Urinary bladder (tissue), 3 donors: ENCODE measurements at regions not wholly inside any gene's neighbourhood (a gene's known extent, or its start where the extent isn't known, plus 50 kb on each side); places are given as distances from the start of the nearest gene placed in this dataset.

Source experiments
- DNase-seq: peaks from one replicate; pipeline ENCODE4 v3.0.0-alpha.2; 2015; ENCODE audit errors: extremely low spot score
- H3K27ac ChIP-seq: one replicate; pipeline ENCODE4 v1.5.1; 2013; ENCODE audit warnings: low read depth, mild to moderate bottlenecking, moderate library complexity
- H3K36me3 ChIP-seq: one replicate; pipeline ENCODE4 v1.6.1; 2013; ENCODE audit warnings: mild to moderate bottlenecking, moderate library complexity; ENCODE audit not compliant: insufficient read depth
- H3K4me1 ChIP-seq: one replicate; pipeline ENCODE4 v1.6.1; 2013; ENCODE audit warnings: mild to moderate bottlenecking, moderate library complexity; ENCODE audit not compliant: insufficient read depth
- H3K4me3 ChIP-seq: one replicate; pipeline ENCODE4 v1.5.1; 2013; ENCODE audit warnings: low read depth, low read length
- WGBS: extraction: QIAGEN DNeasy Blood & Tissue Kit; methylation state at CpG from one replicate; pipeline ENCODE4 v1.1.7; 2013; 5-methylcytosine and 5-hydroxymethylcytosine counted together
- donor health status: healthy with polysubstance abuse.
- donor health status: healthy.

GRCh38 chr11:92138296-92138695 lies 86.3 kb upstream of the FAT3 start:
- H3K4me1 ChIP-seq: no peaks in the 10 kb centered on the region
- no peak for DNase-seq
- no peak overlapping the region for H3K27ac ChIP-seq
- H3K4me3 ChIP-seq: no peak overlapping the region
- no peaks in the 10 kb centered on the region for H3K36me3 ChIP-seq

DNA sequence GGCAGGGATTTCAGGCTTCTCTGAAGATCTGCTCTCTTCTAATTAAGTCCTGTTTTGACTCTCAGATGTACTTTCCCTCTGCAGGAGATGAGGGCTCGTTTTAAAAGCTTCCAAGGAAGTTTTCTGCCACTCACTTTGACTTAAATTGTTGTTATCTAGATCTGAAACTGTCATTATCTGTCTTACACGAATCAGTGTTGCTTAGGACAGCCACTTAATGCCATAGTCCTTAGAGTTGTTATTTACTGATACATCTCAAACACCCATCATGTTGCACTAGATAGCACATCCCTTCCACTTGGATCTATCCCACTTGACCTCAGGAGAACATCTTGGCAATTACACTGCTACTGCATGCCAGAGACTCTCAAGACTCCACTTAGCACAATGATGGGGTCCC lies 86.9 kb upstream of the FAT3 start:
- Histone ChIP-seq H3K27ac (no peak overlapping the region), H3K36me3 (no peaks in the 10 kb centered on the region), H3K4me1 (no peaks in the 10 kb centered on the region), H3K4me3 (no peak overlapping the region)
- DNase-seq: no peak
- 46% methylated on average over 2 of the region's 2 CpGs for WGBS

GRCh38 chr11:92136797-92137196 lies 87.8 kb upstream of the FAT3 start:
- WGBS: 71% methylated on average over 2 of the region's 2 CpGs
- H3K4me1 ChIP-seq: no peaks in the 10 kb centered on the region

GRCh38 chr11:92131289-92131865 lies 93.2 kb upstream of the FAT3 start:
- 88% methylated on average over 4 of the region's 4 CpGs for WGBS

More at GRCh38 chr11:92136797-92137196, 87.8 kb upstream of the FAT3 start:
- H3K27ac ChIP-seq: no peak overlapping the region
- DNase-seq: no peak
- H3K4me3 ChIP-seq: no peak overlapping the region
- H3K36me3 ChIP-seq: no peaks in the 10 kb centered on the region

GRCh38 chr11:92130421-92130831 lies 94.2 kb upstream of the FAT3 start:
- WGBS: 28% methylated on average over 2 of the region's 2 CpGs
- DNase-seq: no peak
- no peaks in the 10 kb centered on the region for H3K4me1 ChIP-seq
- no peak overlapping the region for H3K4me3 ChIP-seq
- no peak overlapping the region for H3K27ac ChIP-seq
- no peaks in the 10 kb centered on the region for H3K36me3 ChIP-seq

More at GRCh38 chr11:92131289-92131865, 93.2 kb upstream of the FAT3 start:
- no peaks in the 10 kb centered on the region for H3K4me1 ChIP-seq
- no peak overlapping the region for H3K4me3 ChIP-seq
- no peaks in the 10 kb centered on the region for H3K36me3 ChIP-seq
- DNase-seq: no peak
- no peak overlapping the region for H3K27ac ChIP-seq

DNA sequence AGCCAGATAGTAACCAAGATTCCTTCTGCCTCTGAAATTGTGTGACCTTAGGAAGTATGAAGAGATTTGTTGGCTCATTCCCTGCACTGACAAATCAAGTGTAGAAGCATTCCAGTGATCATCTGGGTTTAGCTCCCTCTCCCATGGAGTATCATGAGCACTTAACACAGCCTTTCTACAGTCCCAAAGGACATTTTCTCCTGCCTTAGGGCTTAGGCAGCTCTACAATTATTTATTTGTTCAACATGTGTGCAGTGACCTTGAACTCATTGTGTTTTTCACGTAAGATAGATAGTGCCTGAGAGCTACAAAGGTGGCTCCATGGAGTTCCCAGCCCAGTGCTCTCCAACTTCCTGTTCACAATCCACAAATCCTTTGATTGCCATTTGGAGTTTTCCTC lies 94.8 kb upstream of the FAT3 start:
- no peaks in the 10 kb centered on the region for H3K36me3 ChIP-seq
- 57% methylated on average over 1 of the region's 1 CpG for WGBS
- no peak overlapping the region for H3K4me3 ChIP-seq
- H3K4me1 ChIP-seq: no peaks in the 10 kb centered on the region
- no peak overlapping the region for H3K27ac ChIP-seq
- DNase-seq: no peak

- no peak for DNase-seq
- WGBS: 39% methylated on average over 2 of the region's 2 CpGs
Measured at GRCh38 chr11:92128026-92128425, 96.6 kb upstream of the FAT3 start.

DNA sequence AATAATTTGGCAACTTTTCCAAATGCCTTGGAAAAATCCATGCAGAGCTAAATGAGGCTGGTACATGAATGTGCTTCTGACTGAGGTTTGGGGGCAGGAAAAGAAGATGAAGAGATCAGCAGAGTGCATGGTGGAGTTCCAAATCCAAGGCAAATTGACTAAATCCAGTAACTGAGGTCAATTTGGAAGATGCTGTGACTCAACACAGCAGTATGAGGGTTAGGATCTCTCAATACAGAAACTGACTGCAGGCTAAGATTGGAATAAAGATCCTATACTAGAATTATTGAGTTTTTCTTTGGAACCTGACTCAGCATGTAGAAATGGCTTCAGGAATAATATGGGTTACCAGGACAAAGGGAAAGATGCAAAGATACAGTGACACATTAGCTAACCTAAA lies 99.3 kb upstream of the FAT3 start:
- H3K27ac ChIP-seq: no peak overlapping the region

More at GRCh38 chr11:92128026-92128425, 96.6 kb upstream of the FAT3 start:
- H3K4me3 ChIP-seq: no peak overlapping the region
- no peaks in the 10 kb centered on the region for H3K36me3 ChIP-seq
- no peaks in the 10 kb centered on the region for H3K4me1 ChIP-seq
- no peak overlapping the region for H3K27ac ChIP-seq

GRCh38 chr11:92123540-92123939 lies 101.1 kb upstream of the FAT3 start:
- DNase-seq: no peak
- H3K36me3 ChIP-seq: no peaks in the 10 kb centered on the region
- no peak overlapping the region for H3K27ac ChIP-seq
- H3K4me1 ChIP-seq: no peaks in the 10 kb centered on the region
- H3K4me3 ChIP-seq: no peak overlapping the region
- 59% methylated on average over 1 of the region's 1 CpG for WGBS

More for the DNA sequence above, 99.3 kb upstream of the FAT3 start:
- Histone ChIP-seq H3K36me3 (no peaks in the 10 kb centered on the region), H3K4me3 (no peak overlapping the region), H3K4me1 (no peaks in the 10 kb centered on the region)
- DNase-seq: no peak

- no peak overlapping the region for H3K27ac ChIP-seq
- DNase-seq: no peak
- H3K4me1 ChIP-seq: no peaks in the 10 kb centered on the region
- H3K36me3 ChIP-seq: no peaks in the 10 kb centered on the region
- WGBS: 63% methylated on average over 1 of the region's 1 CpG
- no peak overlapping the region for H3K4me3 ChIP-seq
Measured at GRCh38 chr11:92122561-92122960, 102.1 kb upstream of the FAT3 start.

DNA sequence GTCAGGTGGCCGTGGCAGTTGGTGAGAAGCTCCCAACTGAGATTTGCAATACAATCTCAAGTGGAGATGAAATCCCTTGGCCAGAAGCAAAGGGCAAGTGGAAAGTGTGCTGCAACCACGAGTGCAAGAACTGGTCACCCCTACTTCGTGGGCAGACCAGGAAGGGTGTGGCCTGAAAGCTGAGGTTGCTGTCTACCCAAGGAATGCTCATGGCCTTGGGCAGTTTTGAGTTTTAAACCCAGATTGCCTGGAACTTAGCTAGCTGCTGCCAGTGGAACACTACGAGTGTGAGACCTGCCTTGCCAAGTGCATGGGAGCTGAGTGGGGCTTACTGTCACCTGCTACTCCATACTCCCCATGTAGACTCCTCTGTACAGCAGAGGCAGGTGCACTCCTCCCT lies 113.3 kb upstream of the FAT3 start:
- Histone ChIP-seq H3K4me3 (no peak overlapping the region), H3K4me1 (no peaks in the 10 kb centered on the region), H3K36me3 (no peaks in the 10 kb centered on the region), H3K27ac (no peak overlapping the region)
- 82% methylated on average over 4 of the region's 4 CpGs for WGBS
- no peak for DNase-seq

DNA sequence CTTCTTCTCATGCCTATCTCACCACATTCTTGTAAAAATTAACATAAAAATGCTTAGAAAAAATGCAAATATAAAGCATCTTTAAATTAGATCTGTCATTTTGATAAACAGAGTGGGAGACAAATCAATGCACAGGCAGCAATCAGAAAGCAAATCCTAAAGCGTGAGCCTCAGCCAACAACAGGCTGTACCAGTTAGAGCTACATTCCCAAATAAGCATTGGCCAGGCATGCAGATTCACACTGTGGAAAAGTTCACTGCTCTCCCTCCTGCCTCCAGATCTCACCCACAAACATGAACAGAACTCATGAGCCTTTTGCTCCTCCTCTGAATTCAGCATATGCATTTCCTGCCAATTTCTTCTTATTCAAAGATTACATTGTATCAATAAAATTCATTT lies 115.2 kb upstream of the FAT3 start:
- no peak overlapping the region for H3K4me3 ChIP-seq
- no peaks in the 10 kb centered on the region for H3K4me1 ChIP-seq
- 38% methylated on average over 1 of the region's 1 CpG for WGBS
- no peak for DNase-seq
- H3K36me3 ChIP-seq: no peaks in the 10 kb centered on the region
- H3K27ac ChIP-seq: no peak overlapping the region

DNA sequence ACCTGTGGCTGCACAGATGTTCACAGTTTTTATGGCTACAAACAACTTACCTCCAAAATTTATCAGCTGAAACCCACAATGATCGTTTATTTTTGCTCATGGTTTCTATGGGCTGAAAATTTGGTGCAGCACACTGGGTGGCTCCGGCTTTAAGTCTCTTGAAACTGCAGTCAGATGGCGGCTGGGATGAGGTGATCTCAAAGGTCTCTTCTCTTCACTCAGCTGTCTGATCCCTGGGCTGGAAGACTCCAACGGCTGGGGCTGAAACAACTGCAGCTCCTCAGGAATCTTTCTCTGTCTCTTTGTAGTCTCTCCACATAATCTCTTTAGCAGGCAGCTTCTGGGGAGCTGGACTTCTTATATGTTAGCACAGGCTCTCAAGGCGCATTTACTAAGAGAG lies 117.3 kb upstream of the FAT3 start:
- WGBS: 75% methylated on average over 5 of the region's 5 CpGs
- H3K27ac ChIP-seq: no peak overlapping the region
- no peak overlapping the region for H3K4me3 ChIP-seq
- H3K36me3 ChIP-seq: no peaks in the 10 kb centered on the region
- H3K4me1 ChIP-seq: no peaks in the 10 kb centered on the region
- DNase-seq: no peak

DNA sequence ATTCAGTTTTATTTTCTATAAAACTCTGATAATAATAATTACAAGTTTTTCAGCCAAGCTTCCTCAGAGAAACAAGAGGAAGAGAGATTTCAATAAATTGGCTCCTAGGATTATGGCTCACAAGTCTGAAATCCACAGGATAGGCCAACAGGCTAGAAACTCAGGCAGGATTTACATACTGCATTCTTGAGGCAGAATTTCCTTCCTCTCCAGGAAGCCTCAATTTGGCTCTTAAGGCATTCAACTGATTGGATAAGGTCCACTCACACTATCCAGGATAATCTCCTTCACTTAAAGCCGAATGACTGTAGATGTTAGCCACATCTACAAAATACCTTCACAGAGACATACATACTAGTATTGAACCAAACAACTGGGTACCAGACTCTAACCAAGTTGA lies 120.3 kb upstream of the FAT3 start:
- H3K4me1 ChIP-seq: no peaks in the 10 kb centered on the region
- H3K4me3 ChIP-seq: no peak overlapping the region
- H3K27ac ChIP-seq: no peak overlapping the region
- WGBS: 91% methylated on average over 1 of the region's 1 CpG
- no peaks in the 10 kb centered on the region for H3K36me3 ChIP-seq
- no peak for DNase-seq

GRCh38 chr11:92101920-92102319 lies 122.7 kb upstream of the FAT3 start:
- WGBS: 16% methylated on average over 1 of the region's 1 CpG

More at GRCh38 chr11:92101920-92102319, 122.7 kb upstream of the FAT3 start:
- no peak overlapping the region for H3K27ac ChIP-seq
- no peaks in the 10 kb centered on the region for H3K36me3 ChIP-seq
- no peak for DNase-seq
- no peak overlapping the region for H3K4me3 ChIP-seq
- no peaks in the 10 kb centered on the region for H3K4me1 ChIP-seq
